GM06990 (cell line): ENCODE measurements at regions not wholly inside any gene's neighbourhood (a gene's known extent, or its start where the extent isn't known, plus 50 kb on each side); places are given as distances from the start of the nearest gene placed in this dataset.
A peak's percentile ranks its signal among the peaks of the same experiment; 100 is the strongest.

ENCODE experiments used
- DNase-seq: peaks from one replicate; pipeline ENCODE4 v3.0.0-alpha.2; 2011; ENCODE audit not compliant: insufficient read length; ENCODE audit errors: extremely low read depth
- H3K27me3 ChIP-seq: replicated peaks from 2 replicates; pipeline ENCODE4 v1.6.0; 2011; ENCODE audit warnings: low read length; ENCODE audit not compliant: control insufficient read depth, insufficient read depth
- H3K36me3 ChIP-seq: 2 replicates; pipeline ENCODE4 v1.5.1; 2011; ENCODE audit warnings: low read length; ENCODE audit not compliant: control insufficient read depth, insufficient read depth
- H3K4me3 ChIP-seq: replicated peaks from 2 replicates; pipeline ENCODE4 v1.5.1; 2011; ENCODE audit warnings: low read depth, mild to moderate bottlenecking, control low read depth, low read length
- CTCF ChIP-seq: IDR thresholded peaks from 2 replicates; pipeline ENCODE4 v1.5.1; 2011; ENCODE audit warnings: low read length, control low read depth, mild to moderate bottlenecking, inconsistent platforms; ENCODE audit not compliant: insufficient read depth, poor library complexity, severe bottlenecking

DNA sequence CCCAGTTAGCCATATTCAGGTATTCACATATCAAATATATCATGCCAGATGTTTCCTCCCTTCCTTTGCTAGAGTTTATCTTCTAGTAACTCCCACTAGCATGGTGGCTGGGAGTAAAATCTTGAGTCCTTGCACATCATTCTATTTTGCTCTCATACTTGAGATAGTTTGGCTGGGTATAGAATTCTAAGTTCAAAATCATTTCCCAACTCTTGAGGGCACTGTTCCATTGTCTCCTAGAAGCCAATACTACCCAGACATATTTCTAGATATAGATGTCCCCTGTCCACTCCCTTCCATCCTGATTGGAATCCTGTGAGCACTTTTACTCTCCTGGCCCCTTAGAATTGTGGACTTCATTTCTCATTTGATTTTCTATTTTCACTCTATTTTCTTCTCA lies 104.7 kb downstream of the ZFP64 start:
- H3K27me3 ChIP-seq: no peaks in the 10 kb centered on the region
- no peak for DNase-seq
- peaks cover 7% of the 10 kb centered on the region for H3K36me3 ChIP-seq
- no peak for TF ChIP-seq CTCF
- H3K4me3 ChIP-seq: no peak overlapping the region

GRCh38 chr20:52084727-52085126 lies 106.9 kb downstream of the ZFP64 start:
- Histone ChIP-seq H3K27me3 (no peaks in the 10 kb centered on the region), H3K36me3 (peaks cover 7% of the 10 kb centered on the region), H3K4me3 (no peak overlapping the region)
- no peak for DNase-seq
- TF ChIP-seq CTCF: no peak

DNA sequence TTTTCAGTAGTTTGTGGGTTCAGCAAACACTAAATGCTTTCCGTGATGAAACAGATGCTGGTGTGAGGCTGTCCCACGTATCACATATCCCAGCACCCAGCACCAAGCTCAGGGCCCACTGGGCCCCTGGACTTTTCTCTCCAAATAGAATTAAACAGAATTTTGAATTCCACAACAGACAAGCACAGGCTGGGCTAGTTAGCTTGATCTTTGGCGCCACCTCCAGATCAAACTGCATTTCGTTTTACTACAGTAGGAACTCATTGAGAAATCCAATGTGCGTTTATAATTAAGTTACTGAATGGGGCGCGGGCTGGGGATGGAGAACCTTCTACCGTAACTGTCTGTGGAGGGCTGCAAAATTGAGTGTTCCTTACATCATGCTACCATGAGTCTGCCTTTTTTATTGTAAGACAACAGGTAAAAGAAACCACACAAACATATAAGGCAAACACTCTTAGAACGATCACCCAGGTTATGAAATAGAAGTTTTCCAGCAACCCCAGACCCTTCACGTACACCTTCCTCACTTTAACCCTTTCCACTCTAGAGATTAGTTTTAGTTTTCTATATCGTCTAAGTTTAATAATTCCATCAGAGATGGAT lies 107.8 kb downstream of the ZFP64 start:
- Histone ChIP-seq H3K4me3 (no peak overlapping the region), H3K27me3 (no peaks in the 10 kb centered on the region), H3K36me3 (peaks cover 7% of the 10 kb centered on the region)
- TF ChIP-seq CTCF: peak; percentile 43
- no peak for DNase-seq

GRCh38 chr20:52082612-52083011 lies 109.0 kb downstream of the ZFP64 start:
- no peak for DNase-seq
- H3K36me3 ChIP-seq: peaks cover 7% of the 10 kb centered on the region
- H3K4me3 ChIP-seq: no peak overlapping the region
- H3K27me3 ChIP-seq: no peaks in the 10 kb centered on the region
- TF ChIP-seq CTCF: no peak

DNA sequence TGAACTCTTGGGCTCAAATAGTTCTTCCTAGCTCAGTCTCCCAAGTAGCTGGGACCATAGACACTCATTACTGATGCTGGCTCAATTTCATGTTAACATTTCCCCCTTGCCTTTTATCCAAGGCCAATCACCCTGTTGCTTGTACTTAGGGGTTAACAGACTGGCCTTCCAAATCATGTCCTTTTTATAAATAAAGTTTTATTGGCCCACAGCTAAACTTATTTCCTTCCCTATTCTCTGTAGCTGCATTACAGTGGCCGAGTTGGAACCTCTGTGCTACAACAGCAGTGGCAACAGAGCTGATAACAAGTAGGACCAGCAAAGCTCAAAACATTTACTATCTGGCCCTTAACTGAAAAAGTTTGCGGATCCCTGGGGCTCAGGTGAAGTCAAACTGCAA lies 109.8 kb downstream of the ZFP64 start:
- Histone ChIP-seq H3K27me3 (no peaks in the 10 kb centered on the region), H3K36me3 (peaks cover 6% of the 10 kb centered on the region), H3K4me3 (no peak overlapping the region)
- TF ChIP-seq CTCF: no peak
- DNase-seq: no peak

DNA sequence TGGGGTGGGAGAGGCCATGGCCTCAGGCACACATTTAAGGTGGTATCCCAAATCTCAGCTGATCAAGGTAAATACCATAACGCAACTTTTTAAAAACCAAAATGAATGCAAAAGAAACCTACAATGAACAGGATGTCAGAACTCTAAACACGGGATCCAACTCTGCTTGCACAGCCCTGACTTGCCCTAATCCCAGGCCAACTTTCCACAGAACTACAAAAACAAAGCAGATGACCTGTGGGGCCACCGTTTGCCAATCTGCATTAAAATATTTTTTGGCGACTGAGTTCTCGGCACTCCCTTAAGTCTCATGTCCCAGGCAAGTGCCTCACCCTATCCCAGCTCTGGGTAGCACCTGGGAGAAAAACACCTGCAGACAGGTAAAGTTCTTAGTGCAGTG lies 110.5 kb downstream of the ZFP64 start:
- no peak for DNase-seq
- Histone ChIP-seq H3K4me3 (no peak overlapping the region), H3K27me3 (no peaks in the 10 kb centered on the region), H3K36me3 (peaks cover 6% of the 10 kb centered on the region)
- TF ChIP-seq CTCF: no peak
